ENCODE measurements at regions not wholly inside any gene's neighbourhood (a gene's known extent, or its start where the extent isn't known, plus 50 kb on each side); places are given as distances from the start of the nearest gene placed in this dataset.

DNA sequence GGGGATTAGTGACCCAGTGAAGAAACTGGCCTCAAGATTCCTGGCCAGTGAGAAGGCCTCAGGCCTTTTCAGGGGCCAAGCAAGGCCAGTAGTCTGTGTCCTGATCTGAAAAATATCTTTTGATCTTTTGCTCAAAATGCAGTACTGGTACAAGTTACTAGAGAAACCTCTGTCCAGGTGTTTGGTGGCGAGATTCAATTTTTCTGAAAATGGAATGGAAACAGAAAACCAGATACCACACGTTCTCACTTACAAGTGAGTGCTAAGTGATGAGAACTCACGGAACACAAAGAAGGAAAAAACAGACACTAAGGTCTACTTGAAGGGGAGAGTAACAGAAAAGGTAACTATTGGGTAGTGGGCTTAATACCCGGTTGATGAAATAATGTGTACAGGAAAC lies 463.4 kb downstream of the ZIC1 start:
- DNase-seq: no peak

DNA sequence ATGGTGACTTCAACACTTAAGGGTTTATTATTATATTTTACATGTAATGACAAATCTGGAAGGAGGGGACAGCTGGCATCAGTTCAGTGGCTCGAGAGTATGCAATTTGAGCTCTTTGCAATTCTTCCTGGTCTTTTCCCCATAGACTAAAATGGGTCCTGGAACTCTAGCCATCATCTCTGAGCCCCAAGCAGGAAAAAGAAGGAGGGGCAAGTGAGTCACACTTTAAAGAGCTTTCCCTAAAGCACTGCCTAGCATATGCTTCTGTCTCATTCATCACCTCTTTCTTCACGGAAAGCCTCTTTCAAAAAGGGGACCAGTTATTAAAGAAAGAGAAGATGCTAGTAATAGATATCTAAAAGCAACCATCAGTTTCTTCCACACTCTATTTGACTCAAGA lies 466.3 kb downstream of the ZIC1 start:
- DNase-seq: no peak

DNA sequence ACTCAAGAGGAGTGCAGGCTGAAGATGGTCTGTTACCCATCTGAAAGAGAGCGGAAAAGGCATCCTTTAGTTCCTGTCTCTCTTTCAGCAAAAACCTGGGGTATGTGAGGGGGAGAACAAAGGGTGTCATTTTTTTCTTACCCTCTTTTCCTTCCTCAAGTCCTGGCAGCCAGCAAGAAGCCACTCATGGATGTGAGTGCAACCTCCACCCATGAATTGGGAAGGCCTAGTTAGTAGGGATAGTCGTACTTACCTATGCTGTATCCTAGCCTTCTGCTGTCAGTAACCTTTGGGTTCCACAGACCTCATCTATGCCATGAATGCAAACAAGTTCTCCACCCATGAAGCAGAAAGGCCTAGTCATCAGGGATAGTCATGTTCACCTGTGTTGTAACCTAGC lies 472.8 kb downstream of the ZIC1 start:
- DNase-seq: no peak

DNA sequence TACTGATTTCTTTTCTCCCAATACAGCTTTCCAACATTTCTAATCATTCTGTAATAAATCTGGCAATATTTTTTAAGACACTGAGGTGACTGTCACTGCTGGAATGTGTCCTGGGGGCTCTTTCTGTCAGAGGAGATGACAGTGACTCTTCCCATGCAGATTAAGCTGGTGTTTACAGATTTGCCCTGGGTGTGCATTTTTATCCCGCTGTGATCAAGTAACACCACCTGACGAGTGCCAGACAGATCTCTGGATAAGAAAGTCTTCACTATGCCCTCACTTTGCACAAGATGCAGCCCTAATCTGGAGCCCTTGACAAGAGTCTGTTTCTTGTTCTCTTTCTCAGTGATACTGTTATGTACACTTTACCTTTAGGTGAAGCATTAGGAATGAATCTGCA lies 477.7 kb downstream of the ZIC1 start:
- DNase-seq: no peak

DNA sequence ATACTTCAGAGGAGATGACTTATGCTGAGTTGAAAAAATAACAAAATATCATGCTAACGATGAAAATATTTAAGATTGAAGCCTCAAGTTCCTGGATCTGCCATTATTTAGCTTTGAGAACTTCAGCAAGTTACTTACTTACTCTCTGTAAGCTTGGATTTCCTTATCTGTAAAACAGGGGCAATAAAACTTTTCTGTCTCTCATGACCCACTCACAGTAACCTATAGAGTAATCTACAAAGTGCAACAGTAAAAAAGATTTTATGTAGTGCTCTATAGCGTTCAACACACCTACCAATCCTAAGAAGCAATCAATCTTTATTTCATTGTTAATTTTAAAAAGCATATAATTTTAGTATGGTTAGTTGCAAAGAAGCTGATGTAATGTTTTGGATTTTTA lies 478.6 kb downstream of the ZIC1 start:
- DNase-seq: no peak

DNA sequence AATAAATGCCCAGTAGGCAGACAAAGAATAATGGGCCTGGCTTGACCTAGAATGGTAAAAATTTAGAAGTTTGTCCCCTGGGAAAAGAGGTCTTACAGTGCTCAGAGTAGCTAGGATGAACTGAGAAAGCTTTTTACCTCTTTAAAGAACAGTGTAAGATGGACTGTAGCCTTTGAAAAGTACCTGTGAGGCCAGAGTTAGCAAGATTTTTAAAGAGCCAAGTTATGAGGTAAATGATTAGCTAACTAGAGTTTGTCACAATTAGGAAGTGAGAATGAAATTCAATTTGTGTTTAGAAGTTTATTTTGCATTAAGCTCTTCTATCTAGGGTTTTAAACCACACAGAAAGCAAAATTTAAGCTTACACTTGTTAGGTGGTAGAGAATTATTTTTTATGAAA lies 480.9 kb downstream of the ZIC1 start:
- DNase-seq: no peak

DNA sequence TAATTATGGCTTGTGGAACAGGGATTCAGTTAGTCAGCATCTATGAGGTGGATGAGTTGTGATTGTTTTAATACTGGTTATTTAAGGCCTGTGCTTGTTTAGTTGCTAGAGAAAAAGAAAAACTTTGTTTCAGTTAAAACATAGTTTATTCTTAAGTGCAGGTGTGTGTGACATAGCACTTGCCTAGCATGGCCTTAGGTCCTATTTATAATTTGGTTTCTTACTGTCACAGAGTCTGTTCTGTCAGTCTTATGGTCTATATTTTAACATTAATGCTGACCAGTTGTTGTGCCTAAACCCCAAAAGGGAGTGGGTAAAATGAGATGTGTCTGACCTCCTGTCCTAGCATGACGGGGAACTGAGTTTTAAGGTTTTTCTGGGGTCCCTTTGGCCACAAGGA lies 486.3 kb downstream of the ZIC1 start:
- DNase-seq: no peak

DNA sequence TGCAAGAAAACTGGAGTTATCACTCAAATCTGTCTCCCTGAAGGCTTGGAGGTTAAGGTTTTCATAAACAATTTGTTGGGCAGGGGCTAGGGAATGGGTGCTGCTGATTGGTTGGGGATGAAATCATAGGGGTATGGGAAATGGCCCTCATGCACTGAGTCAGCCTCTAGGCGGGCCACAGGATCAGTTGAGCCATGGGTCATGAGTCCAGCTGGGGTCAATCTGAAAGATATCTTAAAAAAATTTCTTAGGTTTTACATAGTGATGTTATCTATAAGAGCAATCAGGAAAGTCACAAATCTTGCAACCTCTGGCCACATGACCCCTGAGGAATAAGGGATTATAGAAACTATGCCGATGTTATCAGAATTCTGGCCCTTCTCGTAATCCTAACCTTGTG lies 491.7 kb downstream of the ZIC1 start:
- DNase-seq: no peak

DNA sequence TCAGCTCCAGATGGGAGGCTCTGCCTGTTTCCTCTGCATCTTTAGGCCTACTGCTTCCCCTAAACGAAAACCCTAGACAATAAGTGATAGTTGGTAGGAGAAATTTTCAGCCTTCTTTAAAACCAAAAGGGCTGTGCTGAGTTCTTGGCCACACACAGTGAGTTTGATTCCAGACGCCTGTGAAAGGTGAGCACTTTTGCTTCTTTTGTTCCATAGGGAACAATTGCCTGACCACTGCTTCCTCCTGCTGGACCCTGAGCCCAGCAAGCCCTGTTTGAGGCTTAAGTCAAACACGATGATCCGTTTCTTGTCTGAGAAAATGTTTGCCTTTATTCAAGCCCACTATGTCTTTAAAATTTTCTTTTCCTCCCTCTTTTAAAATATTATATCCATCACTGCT lies 493.9 kb downstream of the ZIC1 start:
- no peak for DNase-seq

DNA sequence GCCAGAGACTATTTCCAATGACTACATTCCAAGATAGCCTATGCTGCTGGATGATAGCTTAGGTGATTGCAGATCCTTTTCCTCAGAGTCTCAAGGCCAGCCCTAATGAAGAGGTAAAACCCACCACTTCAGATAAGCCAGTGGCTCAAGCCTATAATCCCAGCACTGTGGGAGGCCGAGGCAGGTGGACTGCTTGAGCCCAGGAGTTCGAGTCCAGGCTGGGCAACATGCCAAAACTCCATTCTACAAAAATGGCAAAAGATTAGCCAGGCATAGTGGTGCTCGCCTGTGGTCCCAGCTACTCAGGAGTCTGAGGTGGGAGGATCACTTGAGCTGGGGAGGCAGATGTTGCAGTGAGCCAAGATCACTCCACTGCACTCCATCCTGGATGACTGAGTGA lies 495.3 kb downstream of the ZIC1 start:
- DNase-seq: no peak

DNA sequence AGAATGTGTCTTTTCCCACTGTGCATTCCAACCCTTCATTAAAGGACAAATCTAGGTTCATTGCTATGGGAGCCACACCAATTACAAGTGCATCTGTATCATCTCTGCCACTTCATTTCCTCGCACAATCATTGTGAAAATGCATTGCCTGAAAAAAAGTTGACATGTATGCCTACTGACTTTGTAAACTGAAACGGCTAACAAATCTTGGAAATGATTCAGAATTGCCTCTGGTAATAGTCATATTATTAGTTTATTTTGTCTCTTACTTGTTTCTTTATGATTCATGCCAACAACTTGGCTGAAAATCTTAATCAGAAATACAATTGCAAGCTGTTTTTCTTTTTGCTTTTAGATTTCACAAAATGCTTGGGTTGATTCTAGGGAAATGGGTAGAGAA lies 497.1 kb downstream of the ZIC1 start:
- DNase-seq: no peak

DNA sequence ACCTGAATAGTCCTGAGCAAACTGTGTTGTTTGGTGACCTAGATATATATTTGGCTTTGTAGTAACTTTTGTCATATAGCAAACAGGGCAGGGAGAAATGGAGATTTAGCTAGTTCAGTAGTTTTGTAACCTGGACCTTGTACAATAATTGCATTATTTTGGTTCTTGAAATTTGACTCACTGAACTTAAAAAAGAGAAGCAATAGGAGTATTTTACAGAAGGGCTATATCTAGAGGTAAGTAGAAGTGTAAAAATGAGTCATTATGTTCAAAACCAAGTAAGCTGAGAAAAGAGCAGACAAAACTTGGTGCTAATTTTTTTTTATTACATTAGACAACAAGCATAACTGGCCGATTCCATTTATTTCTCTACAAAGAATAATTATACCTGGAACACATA lies 505.4 kb downstream of the ZIC1 start:
- no peak for DNase-seq

DNA sequence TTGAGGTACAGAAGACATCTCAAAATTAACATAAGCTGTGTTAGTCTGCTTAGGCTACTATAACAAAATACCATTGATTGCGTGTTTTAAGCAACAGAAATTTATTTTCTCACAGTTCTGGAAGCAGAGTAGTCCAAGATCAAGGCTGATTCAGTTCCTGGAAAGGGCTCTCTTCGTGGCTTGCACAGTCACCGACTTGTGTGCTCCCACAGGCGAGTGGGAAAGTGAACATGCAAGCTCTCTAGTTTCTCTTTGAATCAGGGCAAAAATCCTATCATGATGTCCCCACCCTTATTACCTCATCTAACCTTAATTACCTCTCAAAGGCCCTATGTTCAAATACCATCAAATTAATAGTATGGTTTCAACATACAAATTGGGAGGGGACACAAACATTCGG lies 505.9 kb downstream of the ZIC1 start:
- DNase-seq: no peak

DNA sequence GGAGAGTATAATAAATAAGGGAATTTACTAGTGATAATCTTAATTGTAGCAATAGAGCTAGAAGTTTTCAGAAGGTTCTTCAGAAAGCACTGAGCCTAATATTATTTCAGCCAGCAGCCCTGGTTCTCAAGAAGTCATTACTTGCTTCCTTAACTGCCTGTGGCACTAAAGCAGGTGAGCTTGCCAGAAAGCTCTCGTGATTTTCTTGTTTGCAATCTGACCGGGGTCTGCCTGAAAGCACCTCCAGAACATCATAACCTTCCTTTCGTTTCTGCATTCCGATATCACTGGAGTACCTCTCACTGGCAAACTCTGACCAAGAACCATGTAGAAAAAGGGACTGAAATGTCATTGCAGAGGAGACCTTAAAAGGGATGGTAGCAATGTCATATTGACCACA lies 510.3 kb downstream of the ZIC1 start:
- no peak for DNase-seq

DNA sequence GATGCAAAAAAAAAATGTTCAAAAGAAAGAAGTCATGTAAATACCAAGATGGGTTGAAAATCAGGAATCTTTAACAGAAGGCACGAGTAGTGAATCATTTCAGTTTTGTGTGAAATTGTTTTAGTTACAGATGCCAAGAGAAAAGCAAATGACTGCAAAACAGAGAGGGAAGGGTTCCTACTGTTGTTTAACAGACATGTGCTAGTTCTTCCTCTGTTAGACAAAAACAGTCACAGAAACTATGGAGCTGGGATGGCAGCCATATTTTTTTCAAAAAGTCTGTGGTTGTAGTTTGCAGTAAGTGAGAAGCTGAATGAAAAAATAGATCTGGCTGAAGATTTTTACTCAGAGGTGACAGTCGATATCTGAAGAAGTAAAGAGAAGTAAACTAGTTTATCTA lies 511.9 kb downstream of the ZIC1 start:
- DNase-seq: no peak

DNA sequence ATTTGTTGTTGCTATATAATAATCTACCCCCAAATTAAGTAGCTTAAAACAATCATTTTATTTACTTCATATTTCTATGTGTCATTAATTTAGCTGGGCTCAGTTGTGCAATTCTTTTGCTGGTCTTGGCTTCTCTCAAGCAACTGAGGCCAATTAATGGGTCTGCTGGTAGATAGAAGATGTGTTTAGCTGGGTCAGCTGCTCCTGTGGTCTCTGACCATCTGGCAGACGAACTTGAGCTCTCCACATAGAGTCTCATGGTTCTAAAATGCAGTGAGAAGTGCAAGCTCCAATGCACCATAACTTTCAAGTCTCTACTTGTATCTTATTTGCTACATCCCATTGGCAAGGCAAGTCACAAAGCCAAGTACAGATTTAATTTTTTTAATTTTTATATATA lies 515.6 kb downstream of the ZIC1 start:
- DNase-seq: no peak

DNA sequence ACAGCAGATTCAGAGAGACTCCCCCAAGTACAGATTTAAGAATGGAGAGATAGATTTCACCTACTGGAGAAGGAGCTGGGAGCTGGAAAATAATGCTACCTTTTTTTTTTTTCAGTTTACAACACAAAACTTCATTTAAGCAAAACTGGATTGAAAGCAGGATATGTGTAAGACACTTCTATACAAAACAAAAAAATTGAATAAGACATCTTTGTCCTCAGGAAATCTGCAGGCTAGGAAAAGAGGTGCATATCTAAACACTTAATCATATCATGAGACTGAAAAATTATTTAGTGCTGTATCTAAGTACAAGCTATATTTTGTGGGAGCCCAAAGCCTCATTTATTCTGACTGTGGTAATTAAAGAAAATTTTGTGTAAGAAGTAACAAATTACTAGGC lies 516.1 kb downstream of the ZIC1 start:
- no peak for DNase-seq

DNA sequence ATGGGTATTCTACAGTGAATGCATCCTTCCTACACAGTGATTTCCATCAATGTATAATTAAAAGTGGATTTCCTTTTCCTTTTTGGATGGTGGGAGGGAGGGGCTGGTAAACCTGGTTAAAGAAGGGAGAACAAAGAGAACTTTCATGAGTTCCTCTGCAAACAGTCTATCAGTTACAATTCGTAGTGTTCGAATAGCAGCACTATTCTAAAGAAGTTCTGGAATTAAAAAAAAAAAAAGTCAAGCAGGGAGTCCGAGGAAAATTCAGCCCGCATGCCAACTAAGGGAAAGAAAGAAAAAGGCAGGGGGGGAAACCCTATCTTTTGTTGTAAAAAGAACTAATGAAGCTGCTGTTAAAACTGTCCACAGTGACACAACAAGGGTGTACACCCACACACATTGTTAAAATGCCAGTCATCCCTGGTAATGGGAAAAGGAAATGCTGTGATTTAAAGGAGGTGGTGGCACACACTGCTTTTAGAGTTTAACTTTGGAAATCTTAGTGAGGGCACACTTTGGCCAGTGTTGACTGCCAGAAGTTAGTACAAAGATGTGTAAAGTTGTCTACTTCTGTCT lies 521.2 kb downstream of the ZIC1 start:
- DNase-seq: no peak

DNA sequence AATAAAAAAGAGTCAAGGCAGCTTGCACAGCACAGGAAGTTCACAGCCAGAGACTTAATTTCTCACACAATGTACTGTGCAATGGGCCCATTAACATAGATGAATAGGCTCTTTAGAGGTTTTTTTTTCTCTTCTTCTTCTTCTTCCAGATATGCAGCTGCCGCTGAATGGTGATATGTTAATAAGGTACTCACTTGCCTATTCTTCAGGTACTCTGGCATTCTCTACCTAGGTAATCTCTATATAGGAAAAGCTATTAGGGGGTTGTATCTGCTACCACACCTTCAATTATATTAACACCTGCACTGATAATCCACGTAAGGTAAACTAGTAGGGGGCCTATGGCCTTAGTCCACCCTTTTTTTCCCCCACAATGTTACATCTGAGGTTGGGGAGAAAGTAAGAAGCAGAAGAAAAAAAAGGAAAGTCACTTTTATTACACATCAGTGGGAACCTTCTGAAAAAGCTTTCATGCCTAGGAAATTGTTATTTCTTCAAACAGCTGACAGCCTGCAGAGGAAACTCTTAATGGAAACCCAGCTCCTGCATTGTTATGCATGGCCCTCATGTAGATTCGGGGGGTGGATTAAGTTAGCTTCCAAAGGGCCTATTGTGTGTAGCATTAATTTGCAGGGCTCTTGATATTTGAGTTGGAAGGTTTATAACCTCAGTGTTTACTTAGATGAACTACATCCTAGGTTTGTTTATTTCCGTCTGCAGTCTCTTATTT lies 525.5 kb downstream of the ZIC1 start:
- DNase-seq: no peak

DNA sequence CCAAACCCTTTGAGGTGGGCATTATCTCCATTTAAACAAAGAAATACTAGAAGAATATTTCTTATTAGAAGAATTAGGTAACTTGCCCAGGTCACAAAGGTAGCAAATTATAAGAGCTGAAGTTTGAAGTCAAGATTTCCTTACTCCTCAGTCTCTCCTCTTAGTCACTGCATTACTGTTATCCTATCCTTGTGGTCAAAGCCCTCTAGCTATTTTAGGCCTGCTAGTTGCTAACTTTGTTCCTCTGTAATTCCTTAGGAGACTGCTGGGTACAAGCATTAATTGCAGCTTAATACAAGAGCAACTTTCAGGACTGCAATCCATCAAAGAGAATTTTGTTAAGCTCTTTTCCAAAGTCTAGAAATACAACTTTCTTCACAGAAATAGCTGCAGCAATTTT lies 528.2 kb downstream of the ZIC1 start:
- DNase-seq: no peak

DNA sequence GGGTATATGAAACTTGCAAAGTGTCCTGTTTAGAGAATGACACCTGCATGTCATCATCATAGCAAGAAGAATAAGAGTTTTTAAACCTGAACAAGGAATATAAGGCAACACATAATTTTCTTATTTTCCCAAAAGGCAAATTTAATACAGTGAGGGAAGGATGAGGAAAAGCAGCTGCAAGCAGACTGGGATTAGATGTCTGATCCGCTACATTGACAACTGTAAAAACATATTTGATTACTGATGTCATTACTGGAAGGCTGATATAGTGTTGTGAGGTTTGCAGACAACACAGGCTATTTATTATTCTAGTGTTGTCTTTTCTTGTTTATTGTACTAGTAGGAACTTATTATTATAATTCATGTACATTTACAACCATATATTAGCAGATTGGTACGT lies 528.7 kb downstream of the ZIC1 start:
- DNase-seq: no peak

DNA sequence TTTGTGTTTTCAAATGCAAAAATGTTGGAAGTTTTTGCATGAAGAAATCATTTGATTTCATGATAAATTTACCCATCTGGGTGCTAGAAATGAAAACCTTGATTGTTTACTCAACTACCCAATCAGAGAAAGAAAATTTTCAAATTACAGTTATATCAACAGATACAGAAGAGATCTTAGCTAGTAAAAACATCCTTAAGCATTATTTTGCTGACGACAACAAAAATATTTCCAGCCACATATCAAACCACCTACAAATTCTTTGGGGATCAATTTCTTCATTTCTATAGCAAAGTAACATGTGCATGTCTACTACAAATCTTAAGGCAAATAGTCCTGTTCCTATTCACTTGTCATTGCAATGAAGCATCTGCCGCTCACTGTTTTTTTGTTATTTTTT lies 530.3 kb downstream of the ZIC1 start:
- DNase-seq: no peak

DNA sequence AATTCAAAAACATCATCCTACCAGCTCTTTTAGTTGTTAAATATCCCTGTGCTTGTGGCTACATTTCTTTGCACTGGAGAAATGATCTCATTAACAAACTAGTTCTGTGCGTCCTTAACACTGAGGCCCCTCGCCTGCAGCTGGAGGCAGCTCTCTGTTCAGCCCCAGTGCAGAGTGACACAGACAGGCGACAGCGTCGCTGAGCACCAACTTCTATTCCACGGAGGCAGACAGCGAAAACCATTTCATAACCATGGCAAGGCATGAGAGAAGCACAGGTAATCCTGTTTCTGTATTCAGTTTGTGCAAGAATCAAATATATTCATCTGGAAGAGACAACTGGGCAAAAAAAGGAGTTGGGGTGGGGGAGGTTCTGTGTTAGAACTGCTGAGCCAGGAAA lies 530.7 kb downstream of the ZIC1 start:
- no peak for DNase-seq

DNA sequence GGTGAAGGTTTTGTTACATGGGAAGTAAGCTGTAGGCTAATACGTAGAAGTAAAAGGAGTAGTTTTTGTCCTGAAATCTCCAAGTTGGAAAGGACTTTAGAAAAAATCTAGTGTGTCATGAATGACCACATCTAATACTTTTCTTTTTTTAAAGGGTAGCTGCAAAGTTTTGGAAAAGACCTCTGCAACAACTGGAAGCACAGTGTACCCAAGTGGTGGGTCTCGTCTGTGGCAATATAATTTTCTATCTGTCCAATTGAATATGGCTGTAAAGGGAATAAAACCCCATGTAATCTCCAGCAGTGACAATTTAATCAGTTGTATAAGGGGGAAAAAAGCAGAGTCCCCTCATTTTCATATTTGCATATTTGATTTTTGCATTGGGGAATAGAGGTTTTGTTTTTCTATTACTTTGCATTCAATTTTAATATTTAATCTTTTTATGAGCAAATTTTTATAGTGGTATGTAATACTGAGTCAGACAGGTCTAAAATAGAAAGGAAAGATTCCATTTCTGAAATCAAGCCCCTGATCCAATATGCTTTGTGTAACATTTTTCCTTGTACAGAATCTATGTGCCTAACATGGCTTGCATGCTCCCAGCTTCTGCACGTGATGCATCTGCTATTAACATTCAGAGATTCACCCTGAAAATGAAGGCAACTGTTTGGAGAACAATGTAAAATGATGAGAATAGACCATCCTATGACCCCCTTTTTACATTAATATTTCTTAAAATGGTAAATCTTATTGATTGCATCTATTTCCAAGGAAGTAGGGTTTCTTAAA lies 531.4 kb downstream of the ZIC1 start:
- no peak for DNase-seq

DNA sequence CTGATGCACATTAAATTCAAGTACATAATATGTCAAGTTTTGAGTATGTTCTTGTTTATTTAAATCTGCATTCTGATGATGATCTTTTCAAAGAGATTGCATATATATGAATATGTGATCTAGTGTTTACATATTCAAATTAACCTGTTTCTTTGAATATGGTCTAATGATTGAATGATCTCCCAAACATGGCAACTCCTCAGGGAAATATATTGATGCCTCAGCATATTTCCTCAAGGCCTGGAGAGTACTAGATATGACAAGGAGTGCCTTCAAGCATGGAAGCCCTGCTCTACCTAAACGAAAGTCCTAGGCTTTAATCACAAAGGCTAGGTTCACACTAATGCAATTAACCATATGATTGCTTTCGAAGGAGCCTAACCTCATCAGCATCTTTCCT lies 532.8 kb downstream of the ZIC1 start:
- no peak for DNase-seq
